A549 (cell line): ENCODE measurements at regions not wholly inside any gene's neighbourhood (a gene's known extent, or its start where the extent isn't known, plus 50 kb on each side); places are given as distances from the start of the nearest gene placed in this dataset.
A peak's percentile ranks its signal among the peaks of the same experiment; 100 is the strongest.

Experiments
- ATAC-seq, 2 experiments: fragments of 200-7000 bp in 1 of 2; fragments of >200 bp in 1 of 2; cut with Nextera tagmentation in 1 of 2; cut with Tn5 transposase in 1 of 2; 3 replicates each; pipeline versions ENCODE4 v1.8.0 to v1.9.1; 2018 to 2020; ENCODE audit warnings: mild to moderate bottlenecking in 1 of 2, moderate library complexity in 1 of 2
- CTCF ChIA-PET: fragments of 300-600 bp; sonication (Branson Sonifier 250); formaldehyde crosslinking; extraction: SDS; loops from one replicate; lab custom pipeline; 2021; ENCODE audit warnings: antibody characterized with exemption, inconsistent platforms; lab: Yijun Ruan, JAX
- POLR2A ChIA-PET: fragments of 350-600 bp; formaldehyde crosslinking; extraction: SDS; loops from one replicate; lab custom pipeline; 2021; ENCODE audit warnings: antibody characterized with exemption, inconsistent platforms; lab: Yijun Ruan, JAX
- DNase-seq, 2 experiments: peaks; one replicate each; pipeline versions ENCODE4 v3.0.0 to v3.0.0-alpha.2; 2011 to 2016; ENCODE audit warnings: low read depth in 1 of 2, low spot score in 1 of 2
- FAIRE-seq: peaks from 2 replicates; lab custom pipeline; 2011; peaks lifted over from hg19 to GRCh38; lab: Jason Lieb, UNC
- H3K27ac ChIP-seq, 2 experiments: fragments of >200 bp; sonication (Bioruptor Twin); formaldehyde crosslinking; 3 replicates each; pipeline ENCODE4 v1.5.1; 2016 to 2017
- H3K4me1 ChIP-seq: fragments of >200 bp; sonication (Bioruptor Twin); formaldehyde crosslinking; 3 replicates; pipeline ENCODE4 v1.6.1; 2016
- H3K4me2 ChIP-seq: fragments of >200 bp; sonication (Bioruptor Twin); formaldehyde crosslinking; 3 replicates; pipeline ENCODE4 v1.6.1; 2016
- H3K4me3 ChIP-seq: fragments of >200 bp; sonication (Bioruptor Twin); formaldehyde crosslinking; 3 replicates; pipeline ENCODE4 v1.5.1; 2016
- H3K9me3 ChIP-seq: fragments of >200 bp; sonication (Bioruptor Twin); formaldehyde crosslinking; 3 replicates; pipeline ENCODE4 v1.6.1; 2016
- BHLHE40 ChIP-seq: IDR thresholded peaks from 2 replicates; pipeline ENCODE4 v1.6.1; 2012; ENCODE audit warnings: low read depth, low read length, inconsistent platforms
- CEBPB ChIP-seq, 2 experiments: fragments of >200 bp in 1 of 2; sonication (Bioruptor Twin) in 1 of 2; formaldehyde crosslinking in 1 of 2; IDR thresholded peaks; 2 replicates each; pipeline ENCODE4 v1.6.1; 2012 to 2016
- EHF ChIP-seq: fragments of 250-450 bp; sonication (Bioruptor Pico); IDR thresholded peaks from 2 replicates; pipeline ENCODE4 v1.5.0; 2020; ENCODE audit warnings: mild to moderate bottlenecking
- EP300 ChIP-seq, 2 experiments: fragments of >200 bp; sonication (Bioruptor Twin); formaldehyde crosslinking; IDR thresholded peaks; 2 replicates in 1 of 2; 3 replicates in 1 of 2; pipeline ENCODE4 v1.6.1; 2016 to 2017
- FOSB ChIP-seq: fragments of 250-450 bp; sonication (Bioruptor Pico); IDR thresholded peaks from 2 replicates; pipeline ENCODE4 v1.5.0; 2020; ENCODE audit warnings: mild to moderate bottlenecking, moderate library complexity
- FOXS1 ChIP-seq: fragments of 250-450 bp; sonication (Bioruptor Pico); IDR thresholded peaks from 2 replicates; pipeline ENCODE4 v1.5.0; 2020; ENCODE audit warnings: mild to moderate bottlenecking, moderate library complexity
- GATA3 ChIP-seq: IDR thresholded peaks from 2 replicates; pipeline ENCODE4 v1.6.1; 2012; ENCODE audit warnings: borderline replicate concordance
- HEYL ChIP-seq: fragments of 250-450 bp; sonication (Bioruptor Pico); IDR thresholded peaks from 2 replicates; pipeline ENCODE4 v1.8.0; 2021; ENCODE audit warnings: mild to moderate bottlenecking, moderate library complexity
- HOXA7 ChIP-seq: fragments of 250-450 bp; sonication (Bioruptor Pico); IDR thresholded peaks from 2 replicates; pipeline ENCODE4 v1.5.0; 2020; ENCODE audit warnings: mild to moderate bottlenecking, moderate library complexity
- HOXB5 ChIP-seq: fragments of 250-450 bp; sonication (Bioruptor Pico); IDR thresholded peaks from 2 replicates; pipeline ENCODE4 v1.5.0; 2020; ENCODE audit warnings: mild to moderate bottlenecking, moderate library complexity
- NR3C1 ChIP-seq: fragments of >200 bp; sonication (Bioruptor Twin); formaldehyde crosslinking; IDR thresholded peaks from 3 replicates; pipeline ENCODE4 v1.6.1; 2017
- PHF8 ChIP-seq: fragments of 200-600 bp; sonication (generic); IDR thresholded peaks from 2 replicates; pipeline ENCODE4 v1.6.1; 2016; ENCODE audit warnings: low read depth, mild to moderate bottlenecking, antibody characterized with exemption, moderate library complexity, borderline replicate concordance
- POLR2AphosphoS2 ChIP-seq: conservative IDR thresholded peaks from 2 replicates; pipeline ENCODE4 v1.6.1; 2012; ENCODE audit warnings: low read length, improper control_type of control experiment, inconsistent platforms
- RCOR1 ChIP-seq: fragments of 150-350 bp; IDR thresholded peaks from 2 replicates; pipeline ENCODE4 v1.6.1; 2014; ENCODE audit warnings: antibody characterized with exemption, low read length, low read depth
- RNF2 ChIP-seq: fragments of 200-600 bp; sonication (generic); IDR thresholded peaks from 2 replicates; pipeline ENCODE4 v1.6.1; 2016; ENCODE audit warnings: low read depth, mild to moderate bottlenecking, antibody characterized with exemption, moderate library complexity, borderline replicate concordance
- SMC3 ChIP-seq: fragments of >200 bp; sonication (Bioruptor Twin); formaldehyde crosslinking; IDR thresholded peaks from 3 replicates; pipeline ENCODE4 v1.6.1; 2018; ENCODE audit warnings: inconsistent platforms
- TP53 ChIP-seq: fragments of 250-450 bp; sonication (Bioruptor Pico); IDR thresholded peaks from 2 replicates; pipeline ENCODE4 v1.5.0; 2021; ENCODE audit warnings: mild to moderate bottlenecking, moderate library complexity
- ZC3H11A ChIP-seq: fragments of 450-650 bp; IDR thresholded peaks from 2 replicates; pipeline ENCODE4 v1.6.1; 2014; ENCODE audit warnings: antibody characterized with exemption, mild to moderate bottlenecking
- WGBS: methylation state at CpG from one replicate; pipeline ENCODE4 v1.1.6; 2017; ENCODE audit errors: missing lambda C conversion rate; 5-methylcytosine and 5-hydroxymethylcytosine counted together
- TF ChIP-seq, protein P1 (sequence below): IDR thresholded peaks from 2 replicates; pipeline ENCODE4 v1.6.1; 2012
- TF ChIP-seq, protein P2 (sequence below): fragments of >200 bp; sonication (Bioruptor Twin); formaldehyde crosslinking; IDR thresholded peaks from 3 replicates; pipeline ENCODE4 v1.5.1; 2016
- TF ChIP-seq, protein P3 (sequence below): fragments of 250-450 bp; sonication (Bioruptor Pico); IDR thresholded peaks from 2 replicates; pipeline ENCODE4 v1.5.0; 2020; ENCODE audit warnings: low read depth, mild to moderate bottlenecking, moderate library complexity
- TF ChIP-seq, protein P4 (sequence below): fragments of >200 bp; sonication (Bioruptor Twin); formaldehyde crosslinking; IDR thresholded peaks from 2 replicates; pipeline ENCODE4 v1.6.1; 2016

DNA sequence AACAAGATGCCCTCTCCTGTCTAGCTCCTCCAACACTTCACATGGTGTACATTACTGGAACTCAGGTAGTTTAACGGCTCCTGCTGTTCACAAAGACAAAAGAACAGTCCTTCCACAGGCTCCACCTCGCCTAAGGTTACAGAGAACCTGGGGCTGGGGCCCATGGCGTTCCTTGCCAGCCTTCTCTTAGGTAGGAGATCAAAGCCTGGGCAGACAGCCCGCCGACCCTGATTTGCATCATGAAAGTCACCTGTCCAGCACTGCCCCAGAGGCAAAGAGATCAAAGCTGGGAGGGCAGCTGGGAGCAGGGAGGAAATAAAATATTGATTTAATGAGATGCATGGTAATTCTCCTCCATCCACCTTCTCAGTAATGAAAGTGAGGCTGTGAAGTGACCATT lies 115.0 kb upstream of the SLIT3 start:
- no peak overlapping the region for H3K4me2 ChIP-seq
- H3K4me3 ChIP-seq: no peak overlapping the region
- CTCF ChIA-PET: interaction anchor here (1.2 to 1.4 kb wide), 2 partner anchors 11 to 26 kb away, joined by 3 read pairs; no protein-coding TSS in a partner anchor
- no peak for TF ChIP-seq CEBPB (IDR thresholded peaks at IDR 0.05)
- TF ChIP-seq SMC3: no peak
- TF ChIP-seq EP300 (IDR thresholded peaks at IDR 0.05): no peak
- TF ChIP-seq PHF8: no peak
- no peak for TF ChIP-seq FOSB (CRISPR knock-in tag)
- DNase-seq (no peak), ATAC-seq (no peak), FAIRE-seq (no peak)
- POLR2A ChIA-PET: no interaction called here
- no peak overlapping the region for H3K27ac ChIP-seq
- WGBS: 55% methylated on average over 5 of the region's 5 CpGs
- 0 out of 3 replicates have a peak, but pooled peaks cover 2% of the 10 kb centered on the region for H3K9me3 ChIP-seq
- peaks cover 15% of the 10 kb centered on the region for H3K4me1 ChIP-seq

DNA sequence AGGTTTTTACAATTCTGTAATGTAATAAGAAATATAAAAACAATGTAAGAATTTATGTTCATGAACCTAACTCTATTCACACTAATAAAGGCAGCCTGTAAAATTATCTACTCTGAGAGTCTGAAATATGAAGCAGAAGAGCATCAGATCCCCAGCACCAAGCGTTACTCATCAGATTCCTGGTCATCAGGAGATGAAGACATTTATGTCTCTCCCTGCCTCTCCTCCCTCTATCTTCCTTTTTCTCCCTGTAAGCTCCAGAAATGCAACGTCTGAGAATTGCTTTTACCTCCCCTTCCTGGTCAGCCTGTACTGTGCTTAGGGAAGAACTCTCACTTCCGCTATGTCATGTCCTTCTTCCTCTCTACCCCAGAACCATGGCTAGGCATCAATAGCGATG lies 114.4 kb upstream of the SLIT3 start:
- no peak overlapping the region for H3K4me2 ChIP-seq
- POLR2A ChIA-PET: no interaction called here
- no peak for ATAC-seq
- TF ChIP-seq PHF8 (no peak), POLR2AphosphoS2 (no peak), HOXA7 (CRISPR knock-in tag) (no peak), RNF2 (no peak), NR3C1 (no peak), FOSB (CRISPR knock-in tag) (no peak), RCOR1 (no peak), HOXB5 (CRISPR knock-in tag) (no peak), GATA3 (no peak), ZC3H11A (no peak), BHLHE40 (no peak), FOXS1 (no peak), HEYL (CRISPR knock-in tag) (no peak), TP53 (no peak)
- TF ChIP-seq, protein P1, sequence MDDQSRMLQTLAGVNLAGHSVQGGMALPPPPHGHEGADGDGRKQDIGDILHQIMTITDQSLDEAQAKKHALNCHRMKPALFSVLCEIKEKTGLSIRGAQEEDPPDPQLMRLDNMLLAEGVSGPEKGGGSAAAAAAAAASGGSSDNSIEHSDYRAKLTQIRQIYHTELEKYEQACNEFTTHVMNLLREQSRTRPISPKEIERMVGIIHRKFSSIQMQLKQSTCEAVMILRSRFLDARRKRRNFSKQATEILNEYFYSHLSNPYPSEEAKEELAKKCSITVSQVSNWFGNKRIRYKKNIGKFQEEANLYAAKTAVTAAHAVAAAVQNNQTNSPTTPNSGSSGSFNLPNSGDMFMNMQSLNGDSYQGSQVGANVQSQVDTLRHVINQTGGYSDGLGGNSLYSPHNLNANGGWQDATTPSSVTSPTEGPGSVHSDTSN: no peak
- TF ChIP-seq, protein P2, sequence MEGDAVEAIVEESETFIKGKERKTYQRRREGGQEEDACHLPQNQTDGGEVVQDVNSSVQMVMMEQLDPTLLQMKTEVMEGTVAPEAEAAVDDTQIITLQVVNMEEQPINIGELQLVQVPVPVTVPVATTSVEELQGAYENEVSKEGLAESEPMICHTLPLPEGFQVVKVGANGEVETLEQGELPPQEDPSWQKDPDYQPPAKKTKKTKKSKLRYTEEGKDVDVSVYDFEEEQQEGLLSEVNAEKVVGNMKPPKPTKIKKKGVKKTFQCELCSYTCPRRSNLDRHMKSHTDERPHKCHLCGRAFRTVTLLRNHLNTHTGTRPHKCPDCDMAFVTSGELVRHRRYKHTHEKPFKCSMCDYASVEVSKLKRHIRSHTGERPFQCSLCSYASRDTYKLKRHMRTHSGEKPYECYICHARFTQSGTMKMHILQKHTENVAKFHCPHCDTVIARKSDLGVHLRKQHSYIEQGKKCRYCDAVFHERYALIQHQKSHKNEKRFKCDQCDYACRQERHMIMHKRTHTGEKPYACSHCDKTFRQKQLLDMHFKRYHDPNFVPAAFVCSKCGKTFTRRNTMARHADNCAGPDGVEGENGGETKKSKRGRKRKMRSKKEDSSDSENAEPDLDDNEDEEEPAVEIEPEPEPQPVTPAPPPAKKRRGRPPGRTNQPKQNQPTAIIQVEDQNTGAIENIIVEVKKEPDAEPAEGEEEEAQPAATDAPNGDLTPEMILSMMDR: no peak
- TF ChIP-seq, protein P3, sequence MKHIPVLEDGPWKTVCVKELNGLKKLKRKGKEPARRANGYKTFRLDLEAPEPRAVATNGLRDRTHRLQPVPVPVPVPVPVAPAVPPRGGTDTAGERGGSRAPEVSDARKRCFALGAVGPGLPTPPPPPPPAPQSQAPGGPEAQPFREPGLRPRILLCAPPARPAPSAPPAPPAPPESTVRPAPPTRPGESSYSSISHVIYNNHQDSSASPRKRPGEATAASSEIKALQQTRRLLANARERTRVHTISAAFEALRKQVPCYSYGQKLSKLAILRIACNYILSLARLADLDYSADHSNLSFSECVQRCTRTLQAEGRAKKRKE (CRISPR knock-in tag): no peak
- TF ChIP-seq, protein P4, sequence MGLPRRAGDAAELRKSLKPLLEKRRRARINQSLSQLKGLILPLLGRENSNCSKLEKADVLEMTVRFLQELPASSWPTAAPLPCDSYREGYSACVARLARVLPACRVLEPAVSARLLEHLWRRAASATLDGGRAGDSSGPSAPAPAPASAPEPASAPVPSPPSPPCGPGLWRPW: no peak
- TF ChIP-seq, all 56 proteins: peak for 0
- no peak overlapping the region for H3K4me3 ChIP-seq
- FAIRE-seq: no peak
- peaks cover 17% of the 10 kb centered on the region for H3K4me1 ChIP-seq
- no peak for DNase-seq
- 0 out of 3 replicates have a peak, but pooled peaks cover 2% of the 10 kb centered on the region for H3K9me3 ChIP-seq
- CTCF ChIA-PET: interaction anchor here (1.2 kb wide), 1 partner anchor 12 kb away, joined by 3 read pairs; no protein-coding TSS in a partner anchor
- H3K27ac ChIP-seq: no peak overlapping the region
- 81% methylated on average over 4 of the region's 4 CpGs for WGBS

DNA sequence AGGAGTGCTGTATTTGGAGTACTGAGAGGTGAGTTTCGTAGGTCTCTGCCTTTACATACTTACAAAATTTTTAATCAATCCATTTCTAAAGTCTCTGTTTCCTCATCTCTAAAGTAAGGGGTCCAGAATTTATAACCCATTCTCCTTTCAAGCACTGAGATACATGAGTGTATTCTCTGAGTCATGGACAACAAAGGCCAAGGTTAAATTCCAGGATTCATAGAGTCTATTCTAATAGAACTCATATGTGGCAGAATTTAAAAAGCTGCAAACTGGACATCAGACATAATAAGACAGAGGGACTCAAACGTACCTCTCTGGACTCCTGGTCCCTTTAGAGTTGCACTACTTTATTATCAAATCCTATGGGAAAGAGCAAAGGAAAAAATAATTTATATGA lies 112.5 kb upstream of the SLIT3 start:
- CTCF ChIA-PET: interaction anchor here (0.6 to 1.7 kb wide), 4 partner anchors 13 to 26 kb away, joined by 3 read pairs; no protein-coding TSS in a partner anchor
- FAIRE-seq: no peak

More for the DNA sequence above, 112.5 kb upstream of the SLIT3 start:
- ATAC-seq: no peak
- DNase-seq: no peak
- no peak overlapping the region for H3K4me2 ChIP-seq
- H3K9me3 ChIP-seq: no peaks in the 10 kb centered on the region
- H3K27ac ChIP-seq: peak overlapping the region in 1 of 2 experiments; percentile 38; a peak in 1 of 6 replicates
- no peak overlapping the region for H3K4me3 ChIP-seq
- 62% methylated on average over 2 of the region's 2 CpGs for WGBS
- TF ChIP-seq TP53: no peak
- TF ChIP-seq HEYL (CRISPR knock-in tag): no peak
- no peak for TF ChIP-seq EHF
- peaks cover 17% of the 10 kb centered on the region for H3K4me1 ChIP-seq
- POLR2A ChIA-PET: no interaction called here
